DMS 273 (cell line): ENCODE measurements at regions not wholly inside any gene's neighbourhood (a gene's known extent, or its start where the extent isn't known, plus 50 kb on each side); places are given as distances from the start of the nearest gene placed in this dataset.
"Not testable (repeated sequence)": the region's sequence is repeated elsewhere in the genome, so short reads cannot be mapped to it uniquely, and the experiment has no call there.

ENCODE experiments used
- DNase-seq: peaks from one replicate; lab custom pipeline; 2025; ENCODE audit not compliant: unreplicated experiment; lab: John Stamatoyannopoulos, UW

- DNase-seq: no peak
These were observed 356.9 kb upstream of the KLHL29 start for GRCh38 chr2:23028106-23028505.

GRCh38 chr2:23029111-23029510 is 355.9 kb upstream of the KLHL29 start:
- no peak for DNase-seq

- no peak for DNase-seq
These were observed 355.0 kb upstream of the KLHL29 start for GRCh38 chr2:23029951-23030350.

- no peak for DNase-seq
These were observed 350.0 kb upstream of the KLHL29 start for GRCh38 chr2:23034996-23035395.

GRCh38 chr2:23036629-23037028 is 348.4 kb upstream of the KLHL29 start:
- DNase-seq: no peak

GRCh38 chr2:23037596-23037995 is 347.4 kb upstream of the KLHL29 start:
- no peak for DNase-seq

GRCh38 chr2:23041443-23041842 is 343.5 kb upstream of the KLHL29 start:
- no peak for DNase-seq

GRCh38 chr2:23042216-23042906 is 342.6 kb upstream of the KLHL29 start:
- DNase-seq: no peak

- no peak for DNase-seq
These were observed 334.6 kb upstream of the KLHL29 start for GRCh38 chr2:23050388-23050787.

- no peak for DNase-seq
These were observed 331.4 kb upstream of the KLHL29 start for GRCh38 chr2:23053601-23054000.

GRCh38 chr2:23055251-23055650 is 329.7 kb upstream of the KLHL29 start:
- no peak for DNase-seq

- DNase-seq: not testable (repeated sequence)
These were observed 328.1 kb upstream of the KLHL29 start for GRCh38 chr2:23056846-23057245.

GRCh38 chr2:23058435-23058834 is 326.5 kb upstream of the KLHL29 start:
- no peak for DNase-seq

- no peak for DNase-seq
These were observed 319.8 kb upstream of the KLHL29 start for GRCh38 chr2:23065210-23065609.

GRCh38 chr2:23065936-23066335 is 319.0 kb upstream of the KLHL29 start:
- no peak for DNase-seq

- DNase-seq: no peak
These were observed 318.3 kb upstream of the KLHL29 start for GRCh38 chr2:23066686-23067085.

- DNase-seq: no peak
These were observed 315.8 kb upstream of the KLHL29 start for GRCh38 chr2:23069156-23069555.

GRCh38 chr2:23069923-23070322 is 315.1 kb upstream of the KLHL29 start:
- no peak for DNase-seq

GRCh38 chr2:23073056-23073455 is 311.9 kb upstream of the KLHL29 start:
- DNase-seq: no peak

GRCh38 chr2:23073671-23074070 is 311.3 kb upstream of the KLHL29 start:
- no peak for DNase-seq

GRCh38 chr2:23077596-23077995 is 307.4 kb upstream of the KLHL29 start:
- DNase-seq: no peak

- DNase-seq: no peak
These were observed 306.1 kb upstream of the KLHL29 start for GRCh38 chr2:23078784-23079434.

- DNase-seq: no peak
These were observed 301.0 kb upstream of the KLHL29 start for GRCh38 chr2:23083966-23084365.
